ENCODE measurements at regions not wholly inside any gene's neighbourhood (a gene's known extent, or its start where the extent isn't known, plus 50 kb on each side); places are given as distances from the start of the nearest gene placed in this dataset.

DNA sequence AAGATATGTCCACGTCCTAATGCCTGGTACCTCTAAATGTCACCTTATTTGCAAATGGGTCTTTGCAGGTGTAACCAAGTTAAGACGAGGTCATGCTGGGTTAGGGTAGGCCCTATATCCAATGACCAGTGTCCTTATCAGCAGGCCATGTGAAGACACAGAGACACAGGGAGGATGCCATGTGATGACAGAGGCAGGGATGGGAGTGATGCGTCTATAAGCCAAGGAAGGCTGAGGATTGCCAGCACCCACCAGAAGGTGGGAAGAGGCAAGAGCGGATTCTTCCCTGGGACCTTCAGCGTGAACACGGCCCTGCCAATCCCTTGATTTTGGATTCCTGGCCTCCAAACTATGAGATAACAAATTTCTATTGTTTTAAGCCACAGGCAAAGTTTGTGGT lies 123.4 kb upstream of the CXCL14 start (continued):
- no peak for TF ChIP-seq YY1 (IDR thresholded peaks at IDR 0.05)

DNA sequence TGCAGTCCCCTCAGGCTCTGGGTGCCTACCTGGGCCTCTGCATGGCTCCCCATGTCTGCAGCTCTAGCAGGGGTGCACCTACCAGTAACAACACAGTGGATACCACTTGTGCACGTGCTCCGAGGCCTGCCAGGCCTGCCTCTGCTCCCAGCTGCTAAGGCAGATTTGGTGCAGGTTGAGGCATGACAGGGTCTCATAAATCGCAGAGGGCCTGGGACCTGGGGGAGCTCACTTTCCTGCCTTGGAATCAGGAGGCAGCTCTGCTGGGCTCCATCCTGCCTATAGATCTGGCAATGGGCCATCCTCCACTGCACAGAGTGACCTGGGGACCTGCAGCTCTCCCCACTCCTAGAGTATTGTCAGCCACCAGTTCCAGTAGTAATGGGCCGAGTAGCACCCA lies 121.9 kb upstream of the CXCL14 start:
- no peak for DNase-seq (ENCODE audit: low spot score)
- Histone ChIP-seq H3K9ac (ENCODE audit: low read depth in 1 of 2, low read length in 2 of 2) (no peak overlapping the region), H3K36me3 (ENCODE audit: control insufficient read depth in 4 of 4, insufficient read depth in 3 of 4, low read depth in 1 of 4, low read length in 3 of 4) (no peaks in the 10 kb centered on the region), H3K9me3 (ENCODE audit: control insufficient read depth in 4 of 4, low read length in 3 of 4) (no peaks in the 10 kb centered on the region), H3K4me3 (ENCODE audit: low read depth in 1 of 3, low read length in 3 of 3) (no peak overlapping the region), H3K4me1 (ENCODE audit: control insufficient read depth in 4 of 4, insufficient read depth in 4 of 4, low read length in 3 of 4) (no peaks in the 10 kb centered on the region), H3K27me3 (ENCODE audit: control insufficient read depth in 4 of 4, insufficient read depth in 4 of 4, low read length in 3 of 4) (no peaks in the 10 kb centered on the region), H3K27ac (ENCODE audit: low read depth in 1 of 2, low read length in 2 of 2) (no peak overlapping the region)
- TF ChIP-seq, protein P1, sequence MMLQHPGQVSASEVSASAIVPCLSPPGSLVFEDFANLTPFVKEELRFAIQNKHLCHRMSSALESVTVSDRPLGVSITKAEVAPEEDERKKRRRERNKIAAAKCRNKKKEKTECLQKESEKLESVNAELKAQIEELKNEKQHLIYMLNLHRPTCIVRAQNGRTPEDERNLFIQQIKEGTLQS (IDR thresholded peaks at IDR 0.05) = no peak
- TF ChIP-seq, protein P2, sequence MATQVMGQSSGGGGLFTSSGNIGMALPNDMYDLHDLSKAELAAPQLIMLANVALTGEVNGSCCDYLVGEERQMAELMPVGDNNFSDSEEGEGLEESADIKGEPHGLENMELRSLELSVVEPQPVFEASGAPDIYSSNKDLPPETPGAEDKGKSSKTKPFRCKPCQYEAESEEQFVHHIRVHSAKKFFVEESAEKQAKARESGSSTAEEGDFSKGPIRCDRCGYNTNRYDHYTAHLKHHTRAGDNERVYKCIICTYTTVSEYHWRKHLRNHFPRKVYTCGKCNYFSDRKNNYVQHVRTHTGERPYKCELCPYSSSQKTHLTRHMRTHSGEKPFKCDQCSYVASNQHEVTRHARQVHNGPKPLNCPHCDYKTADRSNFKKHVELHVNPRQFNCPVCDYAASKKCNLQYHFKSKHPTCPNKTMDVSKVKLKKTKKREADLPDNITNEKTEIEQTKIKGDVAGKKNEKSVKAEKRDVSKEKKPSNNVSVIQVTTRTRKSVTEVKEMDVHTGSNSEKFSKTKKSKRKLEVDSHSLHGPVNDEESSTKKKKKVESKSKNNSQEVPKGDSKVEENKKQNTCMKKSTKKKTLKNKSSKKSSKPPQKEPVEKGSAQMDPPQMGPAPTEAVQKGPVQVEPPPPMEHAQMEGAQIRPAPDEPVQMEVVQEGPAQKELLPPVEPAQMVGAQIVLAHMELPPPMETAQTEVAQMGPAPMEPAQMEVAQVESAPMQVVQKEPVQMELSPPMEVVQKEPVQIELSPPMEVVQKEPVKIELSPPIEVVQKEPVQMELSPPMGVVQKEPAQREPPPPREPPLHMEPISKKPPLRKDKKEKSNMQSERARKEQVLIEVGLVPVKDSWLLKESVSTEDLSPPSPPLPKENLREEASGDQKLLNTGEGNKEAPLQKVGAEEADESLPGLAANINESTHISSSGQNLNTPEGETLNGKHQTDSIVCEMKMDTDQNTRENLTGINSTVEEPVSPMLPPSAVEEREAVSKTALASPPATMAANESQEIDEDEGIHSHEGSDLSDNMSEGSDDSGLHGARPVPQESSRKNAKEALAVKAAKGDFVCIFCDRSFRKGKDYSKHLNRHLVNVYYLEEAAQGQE (IDR thresholded peaks at IDR 0.05) = no peak
- TF ChIP-seq RAD21 (IDR thresholded peaks at IDR 0.05) (no peak), YY1 (IDR thresholded peaks at IDR 0.05) (no peak), JUND (IDR thresholded peaks at IDR 0.05) (no peak), GABPA (IDR thresholded peaks at IDR 0.05 in 1 of 2, conservative IDR thresholded peaks at IDR 0.05 in 1 of 2) (no peak), SP1 (IDR thresholded peaks at IDR 0.05) (no peak), FOXA2 (IDR thresholded peaks at IDR 0.05) (no peak), HNF4G (IDR thresholded peaks at IDR 0.05) (no peak), NR2F2 (IDR thresholded peaks at IDR 0.05) (no peak), HNF4A (conservative IDR thresholded peaks at IDR 0.05) (no peak), TAF1 (conservative IDR thresholded peaks at IDR 0.05) (no peak)
- TF ChIP-seq, protein P3, sequence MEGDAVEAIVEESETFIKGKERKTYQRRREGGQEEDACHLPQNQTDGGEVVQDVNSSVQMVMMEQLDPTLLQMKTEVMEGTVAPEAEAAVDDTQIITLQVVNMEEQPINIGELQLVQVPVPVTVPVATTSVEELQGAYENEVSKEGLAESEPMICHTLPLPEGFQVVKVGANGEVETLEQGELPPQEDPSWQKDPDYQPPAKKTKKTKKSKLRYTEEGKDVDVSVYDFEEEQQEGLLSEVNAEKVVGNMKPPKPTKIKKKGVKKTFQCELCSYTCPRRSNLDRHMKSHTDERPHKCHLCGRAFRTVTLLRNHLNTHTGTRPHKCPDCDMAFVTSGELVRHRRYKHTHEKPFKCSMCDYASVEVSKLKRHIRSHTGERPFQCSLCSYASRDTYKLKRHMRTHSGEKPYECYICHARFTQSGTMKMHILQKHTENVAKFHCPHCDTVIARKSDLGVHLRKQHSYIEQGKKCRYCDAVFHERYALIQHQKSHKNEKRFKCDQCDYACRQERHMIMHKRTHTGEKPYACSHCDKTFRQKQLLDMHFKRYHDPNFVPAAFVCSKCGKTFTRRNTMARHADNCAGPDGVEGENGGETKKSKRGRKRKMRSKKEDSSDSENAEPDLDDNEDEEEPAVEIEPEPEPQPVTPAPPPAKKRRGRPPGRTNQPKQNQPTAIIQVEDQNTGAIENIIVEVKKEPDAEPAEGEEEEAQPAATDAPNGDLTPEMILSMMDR (IDR thresholded peaks at IDR 0.05; ENCODE audit: low read depth, low read length, missing input control) = no peak
- TF ChIP-seq, protein P4, sequence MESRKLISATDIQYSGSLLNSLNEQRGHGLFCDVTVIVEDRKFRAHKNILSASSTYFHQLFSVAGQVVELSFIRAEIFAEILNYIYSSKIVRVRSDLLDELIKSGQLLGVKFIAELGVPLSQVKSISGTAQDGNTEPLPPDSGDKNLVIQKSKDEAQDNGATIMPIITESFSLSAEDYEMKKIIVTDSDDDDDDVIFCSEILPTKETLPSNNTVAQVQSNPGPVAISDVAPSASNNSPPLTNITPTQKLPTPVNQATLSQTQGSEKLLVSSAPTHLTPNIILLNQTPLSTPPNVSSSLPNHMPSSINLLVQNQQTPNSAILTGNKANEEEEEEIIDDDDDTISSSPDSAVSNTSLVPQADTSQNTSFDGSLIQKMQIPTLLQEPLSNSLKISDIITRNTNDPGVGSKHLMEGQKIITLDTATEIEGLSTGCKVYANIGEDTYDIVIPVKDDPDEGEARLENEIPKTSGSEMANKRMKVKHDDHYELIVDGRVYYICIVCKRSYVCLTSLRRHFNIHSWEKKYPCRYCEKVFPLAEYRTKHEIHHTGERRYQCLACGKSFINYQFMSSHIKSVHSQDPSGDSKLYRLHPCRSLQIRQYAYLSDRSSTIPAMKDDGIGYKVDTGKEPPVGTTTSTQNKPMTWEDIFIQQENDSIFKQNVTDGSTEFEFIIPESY (IDR thresholded peaks at IDR 0.05) = no peak
- TF ChIP-seq, protein P5, sequence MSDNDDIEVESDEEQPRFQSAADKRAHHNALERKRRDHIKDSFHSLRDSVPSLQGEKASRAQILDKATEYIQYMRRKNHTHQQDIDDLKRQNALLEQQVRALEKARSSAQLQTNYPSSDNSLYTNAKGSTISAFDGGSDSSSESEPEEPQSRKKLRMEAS (IDR thresholded peaks at IDR 0.05) = no peak
- 90% methylated on average over 4 of the region's 4 CpGs for WGBS

All from liver (tissue), 8 donors.